SH-SY5Y (cell line): ENCODE measurements at regions not wholly inside any gene's neighbourhood (a gene's known extent, or its start where the extent isn't known, plus 50 kb on each side); places are given as distances from the start of the nearest gene placed in this dataset.

ENCODE experiments used
- GATA2 ChIP-seq: IDR thresholded peaks from 2 replicates; pipeline ENCODE4 v1.6.1; 2011; ENCODE audit warnings: mild to moderate bottlenecking, low read depth, low read length
- GATA3 ChIP-seq: IDR thresholded peaks from 2 replicates; pipeline ENCODE4 v1.6.1; 2011; ENCODE audit warnings: low read depth, mild to moderate bottlenecking, low read length, moderate library complexity

- TF ChIP-seq GATA2 (no peak), GATA3 (no peak)
These were observed 128.4 kb upstream of the LYPLAL1 start for GRCh38 chr1:219045246-219045645.
